ENCODE measurements at regions not wholly inside any gene's neighbourhood (a gene's known extent, or its start where the extent isn't known, plus 50 kb on each side); places are given as distances from the start of the nearest gene placed in this dataset.

- TF ChIP-seq POLR2A (IDR thresholded peaks at IDR 0.05) = no peak
- TF ChIP-seq CTCF (IDR thresholded peaks at IDR 0.05 in 4 of 5, conservative IDR thresholded peaks at IDR 0.05 in 1 of 5) = no peak
These were observed 75.1 kb upstream of the TBX20 start for GRCh38 chr7:35329026-35329425.

Measured in gastrocnemius medialis (tissue), 4 donors.